22Rv1 (cell line): ENCODE measurements at regions not wholly inside any gene's neighbourhood (a gene's known extent, or its start where the extent isn't known, plus 50 kb on each side); places are given as distances from the start of the nearest gene placed in this dataset.

Source experiments
- ZFX ChIP-seq: fragments of 450-650 bp; IDR thresholded peaks from 2 replicates; pipeline ENCODE4 v1.6.1; 2017; ENCODE audit warnings: antibody characterized with exemption, borderline replicate concordance
- TF ChIP-seq, protein P1 (sequence below): fragments of 450-650 bp; IDR thresholded peaks from 2 replicates; pipeline ENCODE4 v1.5.1; 2017; ENCODE audit warnings: mild to moderate bottlenecking

- TF ChIP-seq, protein P1, sequence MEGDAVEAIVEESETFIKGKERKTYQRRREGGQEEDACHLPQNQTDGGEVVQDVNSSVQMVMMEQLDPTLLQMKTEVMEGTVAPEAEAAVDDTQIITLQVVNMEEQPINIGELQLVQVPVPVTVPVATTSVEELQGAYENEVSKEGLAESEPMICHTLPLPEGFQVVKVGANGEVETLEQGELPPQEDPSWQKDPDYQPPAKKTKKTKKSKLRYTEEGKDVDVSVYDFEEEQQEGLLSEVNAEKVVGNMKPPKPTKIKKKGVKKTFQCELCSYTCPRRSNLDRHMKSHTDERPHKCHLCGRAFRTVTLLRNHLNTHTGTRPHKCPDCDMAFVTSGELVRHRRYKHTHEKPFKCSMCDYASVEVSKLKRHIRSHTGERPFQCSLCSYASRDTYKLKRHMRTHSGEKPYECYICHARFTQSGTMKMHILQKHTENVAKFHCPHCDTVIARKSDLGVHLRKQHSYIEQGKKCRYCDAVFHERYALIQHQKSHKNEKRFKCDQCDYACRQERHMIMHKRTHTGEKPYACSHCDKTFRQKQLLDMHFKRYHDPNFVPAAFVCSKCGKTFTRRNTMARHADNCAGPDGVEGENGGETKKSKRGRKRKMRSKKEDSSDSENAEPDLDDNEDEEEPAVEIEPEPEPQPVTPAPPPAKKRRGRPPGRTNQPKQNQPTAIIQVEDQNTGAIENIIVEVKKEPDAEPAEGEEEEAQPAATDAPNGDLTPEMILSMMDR: no peak
- no peak for TF ChIP-seq ZFX
These were observed 54.6 kb upstream of the LEF1 start for GRCh38 chr4:108223313-108223712.
